DOHH2 (cell line): ENCODE measurements at regions not wholly inside any gene's neighbourhood (a gene's known extent, or its start where the extent isn't known, plus 50 kb on each side); places are given as distances from the start of the nearest gene placed in this dataset.

Experiments
- H3F3A ChIP-seq: fragments of 200-600 bp; sonication (generic), shearing (Covaris generic); 2 replicates; pipeline ENCODE4 v1.6.0; 2016; ENCODE audit warnings: antibody characterized with exemption, mild to moderate bottlenecking; ENCODE audit not compliant: control insufficient read depth, insufficient read depth
- H3K27ac ChIP-seq: fragments of 200-600 bp; sonication (generic); 2 replicates; pipeline ENCODE4 v1.5.1; 2014; ENCODE audit warnings: low read depth, mild to moderate bottlenecking, low read length, moderate library complexity
- H3K27me3 ChIP-seq: fragments of 200-600 bp; sonication (generic); 2 replicates; pipeline ENCODE4 v1.6.1; 2014; ENCODE audit warnings: mild to moderate bottlenecking, low read length, mixed read lengths; ENCODE audit not compliant: control insufficient read depth
- H3K36me3 ChIP-seq: fragments of 200-600 bp; sonication (generic); 2 replicates; pipeline ENCODE4 v1.6.1; 2014; ENCODE audit warnings: mild to moderate bottlenecking, low read length, moderate library complexity, mixed read lengths; ENCODE audit not compliant: control insufficient read depth
- H3K4me1 ChIP-seq: fragments of 200-600 bp; sonication (generic); 2 replicates; pipeline ENCODE4 v1.6.1; 2014; ENCODE audit warnings: mild to moderate bottlenecking, low read length, mixed read lengths; ENCODE audit not compliant: control insufficient read depth
- H3K4me2 ChIP-seq: fragments of 200-600 bp; sonication (generic); 2 replicates; pipeline ENCODE4 v1.6.0; 2014; ENCODE audit warnings: mild to moderate bottlenecking, low read length, moderate library complexity
- H3K4me3 ChIP-seq: fragments of 200-600 bp; sonication (generic); 2 replicates; pipeline ENCODE4 v1.5.1; 2014; ENCODE audit warnings: mild to moderate bottlenecking, low read length, mixed read lengths
- H3K79me2 ChIP-seq: fragments of 200-600 bp; sonication (generic); 2 replicates; pipeline ENCODE4 v1.6.1; 2014; ENCODE audit warnings: mild to moderate bottlenecking, low read length, mixed read lengths; ENCODE audit not compliant: control insufficient read depth
- H3K9me2 ChIP-seq: fragments of 200-600 bp; sonication (generic); replicated peaks from 2 replicates; pipeline ENCODE4 v1.6.1; 2014; ENCODE audit warnings: mild to moderate bottlenecking, low read length, mixed read lengths; ENCODE audit not compliant: control insufficient read depth
- H3K9me3 ChIP-seq: fragments of 200-600 bp; sonication (generic); 2 replicates; pipeline ENCODE4 v1.6.1; 2014; ENCODE audit warnings: antibody characterized with exemption, low read length, mixed read lengths; ENCODE audit not compliant: control insufficient read depth, insufficient read depth
- H4K20me1 ChIP-seq: fragments of 200-600 bp; sonication (generic); 2 replicates; pipeline ENCODE4 v1.6.0; 2014; ENCODE audit warnings: low read depth, mild to moderate bottlenecking, antibody characterized with exemption, low read length, moderate library complexity; ENCODE audit not compliant: control insufficient read depth, insufficient read depth
- CTCF ChIP-seq: fragments of 200-600 bp; sonication (generic); IDR thresholded peaks from one replicate; pipeline ENCODE4 v1.5.1; 2014; ENCODE audit warnings: antibody characterized with exemption, mild to moderate bottlenecking, low read depth, low read length; ENCODE audit not compliant: poor library complexity, severe bottlenecking
- EZH2phosphoT487 ChIP-seq: fragments of 200-600 bp; sonication (generic); IDR thresholded peaks from 2 replicates; pipeline ENCODE4 v1.6.1; 2017; ENCODE audit warnings: borderline replicate concordance, mild to moderate bottlenecking, antibody characterized with exemption, low read length, moderate library complexity, mixed read lengths

- peaks cover 50% of the 10 kb centered on the region for H3K79me2 ChIP-seq
- TF ChIP-seq CTCF (no peak), EZH2phosphoT487 (no peak)
- peak overlapping the region; percentile 87 for H3K4me2 ChIP-seq
- H3K27me3 ChIP-seq = no peaks in the 10 kb centered on the region
- peak overlapping the region; percentile 81 for H3K4me3 ChIP-seq
- no peaks in the 10 kb centered on the region for H3F3A ChIP-seq
- no peaks in the 10 kb centered on the region for H3K9me3 ChIP-seq
- H3K36me3 ChIP-seq = peaks cover 3% of the 10 kb centered on the region; the same call in 1 of the 2 replicates
- no peaks in the 10 kb centered on the region for H3K9me2 ChIP-seq
- no peaks in the 10 kb centered on the region; the same call in 1 of the 2 replicates for H4K20me1 ChIP-seq
- peaks cover 34% of the 10 kb centered on the region for H3K4me1 ChIP-seq
- peak overlapping the region; percentile 49 for H3K27ac ChIP-seq
These were observed 362.1 kb upstream of the AMELY start for GRCh38 chrY:7273587-7274203.

GRCh38 chrY:7272556-7273195, 361.1 kb upstream of the AMELY start:
- Histone ChIP-seq H3K4me2 (peak overlapping the region; percentile 78), H4K20me1 (no peaks in the 10 kb centered on the region; the same call in 1 of the 2 replicates), H3F3A (no peaks in the 10 kb centered on the region), H3K4me3 (peak overlapping the region; percentile 81), H3K4me1 (peaks cover 23% of the 10 kb centered on the region), H3K9me3 (no peaks in the 10 kb centered on the region), H3K79me2 (peaks cover 40% of the 10 kb centered on the region), H3K36me3 (no peaks in the 10 kb centered on the region; the same call in 1 of the 2 replicates), H3K27ac (peak overlapping the region; percentile 45), H3K9me2 (no peaks in the 10 kb centered on the region), H3K27me3 (no peaks in the 10 kb centered on the region)
- TF ChIP-seq CTCF (peak; percentile 61), EZH2phosphoT487 (no peak)

DNA sequence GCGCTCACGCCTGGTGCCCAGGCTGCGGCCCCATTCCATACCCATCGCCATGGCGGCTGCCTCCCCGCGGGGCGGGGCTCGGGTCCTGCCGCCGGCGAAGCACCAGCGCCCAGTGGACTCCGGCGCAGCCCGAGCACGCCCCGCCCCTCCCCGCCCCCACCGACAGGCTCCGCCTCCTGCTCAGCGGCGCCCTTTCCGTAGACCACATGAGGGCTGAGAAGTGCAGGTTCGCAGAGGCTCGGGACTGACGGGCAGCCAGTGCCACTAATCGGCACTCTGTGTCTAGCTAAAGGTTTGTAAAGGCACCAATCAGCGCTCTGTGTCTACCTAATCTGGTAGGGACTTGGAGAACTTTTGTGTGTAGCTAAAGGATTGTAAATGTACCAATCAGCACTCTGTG, 352.2 kb upstream of the AMELY start:
- Histone ChIP-seq H3K4me2 (no peak overlapping the region), H3K4me1 (no peaks in the 10 kb centered on the region), H3K79me2 (no peaks in the 10 kb centered on the region), H3K27ac (no peak overlapping the region), H3K36me3 (no peaks in the 10 kb centered on the region), H3K9me3 (no peaks in the 10 kb centered on the region), H4K20me1 (no peaks in the 10 kb centered on the region), H3K27me3 (no peaks in the 10 kb centered on the region), H3K4me3 (no peak overlapping the region), H3F3A (no peaks in the 10 kb centered on the region), H3K9me2 (no peaks in the 10 kb centered on the region)
- TF ChIP-seq EZH2phosphoT487 (no peak), CTCF (no peak)
